HG02642 (cell line): ENCODE measurements at regions not wholly inside any gene's neighbourhood (a gene's known extent, or its start where the extent isn't known, plus 50 kb on each side); places are given as distances from the start of the nearest gene placed in this dataset.

Experiments
- ATAC-seq: cut with Tn5 transposase; IDR thresholded peaks from one replicate; pipeline ENCODE4 v1.9.1; 2021; ENCODE audit warnings: mild to moderate bottlenecking; ENCODE audit not compliant: unreplicated experiment, poor library complexity

GRCh38 chr6:127030836-127031235 is 87.6 kb upstream of the RSPO3 start:
- ATAC-seq: no peak

- no peak for ATAC-seq
Measured at GRCh38 chr6:127031511-127031910, 87.0 kb upstream of the RSPO3 start.

GRCh38 chr6:127032971-127033370 is 85.5 kb upstream of the RSPO3 start:
- ATAC-seq: no peak

DNA sequence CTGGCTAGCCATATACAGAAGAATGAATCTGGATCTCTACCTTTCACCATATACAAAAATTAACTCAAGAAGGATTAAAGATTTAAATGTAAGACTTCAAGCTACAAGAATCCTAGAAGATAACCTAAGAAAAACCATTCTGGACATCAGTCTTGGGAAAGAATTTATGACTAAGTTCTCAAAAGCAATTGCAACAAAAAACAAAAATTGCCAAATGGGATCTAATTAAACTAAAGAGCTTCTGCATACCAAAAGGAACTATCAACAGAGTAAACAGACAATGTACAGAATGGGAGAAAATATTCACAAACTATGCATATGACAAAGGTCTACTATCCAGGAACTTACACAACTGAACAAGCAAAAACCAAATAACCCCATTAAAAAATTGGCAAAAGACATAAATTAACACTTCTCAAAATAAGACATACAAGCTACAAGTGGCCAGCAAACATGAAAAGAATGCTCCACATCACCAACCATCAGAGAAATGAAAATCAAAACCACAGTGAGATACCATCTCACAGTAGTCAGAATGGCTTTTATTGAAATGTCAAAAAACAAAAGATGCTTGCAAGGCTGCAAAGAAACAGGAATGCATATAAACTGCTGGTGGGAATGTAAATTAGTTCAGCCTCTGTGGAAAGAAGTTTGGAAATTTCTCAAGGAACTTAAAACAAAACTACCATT is 66.8 kb upstream of the RSPO3 start:
- no peak for ATAC-seq

- no peak for ATAC-seq
Measured at GRCh38 chr6:127053032-127053874, 65.2 kb upstream of the RSPO3 start.

- no peak for ATAC-seq
Measured at GRCh38 chr6:127053875-127054235, 64.6 kb upstream of the RSPO3 start.

DNA sequence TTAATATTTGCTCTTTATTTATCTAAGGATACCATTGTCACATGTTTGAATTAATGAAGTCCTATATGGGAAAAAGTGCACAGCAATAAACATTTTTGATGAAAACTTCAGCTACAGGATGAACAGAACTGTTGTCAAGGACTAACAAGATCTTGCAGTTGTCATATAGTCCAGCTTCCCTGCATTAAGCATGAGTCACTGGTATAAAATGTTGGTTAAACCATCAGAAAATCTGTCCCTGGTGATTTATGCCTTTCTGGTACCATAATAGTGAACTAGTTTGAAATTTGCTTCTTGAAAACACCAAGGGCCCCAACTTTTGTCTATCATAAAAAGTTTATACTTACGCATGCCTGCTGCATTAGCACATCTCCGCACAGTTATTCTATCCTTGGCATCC is 60.4 kb upstream of the RSPO3 start:
- ATAC-seq: no peak

DNA sequence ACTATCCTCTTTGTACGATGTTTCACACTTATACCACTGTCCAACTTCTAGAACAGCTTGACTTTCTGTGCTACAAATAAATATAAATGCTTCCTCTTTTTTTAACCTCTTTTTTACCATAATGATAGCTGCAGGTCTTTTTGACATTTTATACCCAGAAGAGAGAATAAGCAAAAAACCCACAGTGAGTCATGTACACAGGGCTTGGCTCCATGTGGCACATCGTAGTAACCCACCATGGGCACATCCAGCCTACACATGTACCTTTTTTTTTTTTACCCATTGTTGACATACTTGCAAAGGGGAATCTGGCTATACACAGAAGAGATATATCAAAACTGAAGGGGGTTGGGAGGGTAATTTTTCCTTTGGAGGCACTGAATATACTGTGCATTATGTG is 59.5 kb upstream of the RSPO3 start:
- no peak for ATAC-seq
